ENCODE measurements at regions not wholly inside any gene's neighbourhood (a gene's known extent, or its start where the extent isn't known, plus 50 kb on each side); places are given as distances from the start of the nearest gene placed in this dataset.

DNA sequence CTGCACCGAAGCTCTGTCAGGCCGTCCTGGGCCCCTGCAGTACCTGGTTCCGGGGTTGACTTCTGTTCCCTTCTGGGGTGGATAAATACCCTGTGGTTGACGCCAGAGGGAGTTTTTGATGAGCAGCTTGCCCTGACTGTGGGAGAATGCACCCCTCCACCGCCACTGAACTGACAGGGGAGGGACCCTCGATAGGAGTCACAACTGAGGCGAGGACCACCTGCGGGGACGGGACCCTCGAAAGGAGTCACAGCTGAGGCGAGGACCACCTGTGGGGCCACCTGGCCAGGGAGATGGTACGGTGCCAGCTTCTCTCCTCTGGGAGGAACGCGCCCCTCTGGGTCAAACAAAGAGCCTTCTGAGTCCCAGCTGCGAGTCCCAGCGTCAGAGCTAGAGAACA lies 100.1 kb upstream of the FRMD1 start:
- peaks cover 0 to 6% (median 0%) of the 10 kb centered on the region in 4 donors for H3K4me1 ChIP-seq
- intact Hi-C loops (cut with DNase I; ENCODE audit: low total_unique reads) = no loop called here
- TF ChIP-seq, protein P1, sequence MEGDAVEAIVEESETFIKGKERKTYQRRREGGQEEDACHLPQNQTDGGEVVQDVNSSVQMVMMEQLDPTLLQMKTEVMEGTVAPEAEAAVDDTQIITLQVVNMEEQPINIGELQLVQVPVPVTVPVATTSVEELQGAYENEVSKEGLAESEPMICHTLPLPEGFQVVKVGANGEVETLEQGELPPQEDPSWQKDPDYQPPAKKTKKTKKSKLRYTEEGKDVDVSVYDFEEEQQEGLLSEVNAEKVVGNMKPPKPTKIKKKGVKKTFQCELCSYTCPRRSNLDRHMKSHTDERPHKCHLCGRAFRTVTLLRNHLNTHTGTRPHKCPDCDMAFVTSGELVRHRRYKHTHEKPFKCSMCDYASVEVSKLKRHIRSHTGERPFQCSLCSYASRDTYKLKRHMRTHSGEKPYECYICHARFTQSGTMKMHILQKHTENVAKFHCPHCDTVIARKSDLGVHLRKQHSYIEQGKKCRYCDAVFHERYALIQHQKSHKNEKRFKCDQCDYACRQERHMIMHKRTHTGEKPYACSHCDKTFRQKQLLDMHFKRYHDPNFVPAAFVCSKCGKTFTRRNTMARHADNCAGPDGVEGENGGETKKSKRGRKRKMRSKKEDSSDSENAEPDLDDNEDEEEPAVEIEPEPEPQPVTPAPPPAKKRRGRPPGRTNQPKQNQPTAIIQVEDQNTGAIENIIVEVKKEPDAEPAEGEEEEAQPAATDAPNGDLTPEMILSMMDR (IDR thresholded peaks at IDR 0.05) = no peak
- TF ChIP-seq EP300 (IDR thresholded peaks at IDR 0.05) (no peak), POLR2AphosphoS5 (IDR thresholded peaks at IDR 0.05) (no peak), POLR2A (IDR thresholded peaks at IDR 0.05) (no peak)
- no peak overlapping the region for H3K27ac ChIP-seq
- H3K36me3 ChIP-seq = no peaks in the 10 kb centered on the region
- H3K27me3 ChIP-seq = no peaks in the 10 kb centered on the region
- no peaks in the 10 kb centered on the region for H3K9me3 ChIP-seq
- DNase-seq = no peak
- H3K4me3 ChIP-seq = no peak overlapping the region
- 87 to 93% (median 91%) methylated on average over 15 to 16 of the region's 16 CpGs for WGBS, 5 donors

DNA sequence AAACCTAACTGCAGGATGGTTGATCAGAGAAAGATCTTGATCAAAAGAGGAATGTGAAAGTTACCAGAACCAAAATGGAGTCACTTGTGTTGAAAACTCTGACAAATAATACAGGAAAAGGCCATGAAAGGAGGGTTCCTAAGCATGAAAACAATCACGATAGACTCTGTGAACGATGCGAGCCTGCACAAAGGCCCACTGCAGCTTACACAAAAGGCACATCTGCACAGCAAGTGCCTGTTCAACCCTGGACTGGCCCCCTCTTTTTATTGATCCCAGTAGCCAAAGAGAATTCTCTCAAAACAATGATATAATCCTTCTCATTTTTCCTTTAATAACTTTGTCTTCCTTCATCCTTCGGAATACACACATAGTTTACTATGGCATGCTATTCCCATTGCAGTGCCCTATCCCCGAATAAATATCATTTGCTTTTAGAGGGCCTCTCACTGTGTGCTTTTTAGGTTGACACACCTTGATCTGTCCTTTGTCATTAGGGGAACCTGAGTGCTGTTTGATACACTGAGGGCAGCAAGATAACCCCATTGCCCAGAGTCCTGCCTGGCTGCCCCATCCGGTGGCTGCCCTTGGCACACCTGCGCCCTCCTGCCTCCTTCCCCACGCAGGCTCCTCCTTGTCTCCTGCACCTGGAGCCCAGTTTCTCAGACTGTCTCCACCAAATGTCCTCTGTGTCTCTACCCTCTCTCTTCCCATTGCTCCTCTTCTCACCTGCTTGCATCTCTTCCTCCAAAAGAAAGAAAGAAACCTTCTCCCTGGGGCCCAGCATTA lies 98.3 kb upstream of the FRMD1 start:
- intact Hi-C loops (cut with DNase I; ENCODE audit: low total_unique reads) = no loop called here
- 66 to 76% (median 75%) methylated on average over 8 of the region's 8 CpGs for WGBS, 5 donors

DNA sequence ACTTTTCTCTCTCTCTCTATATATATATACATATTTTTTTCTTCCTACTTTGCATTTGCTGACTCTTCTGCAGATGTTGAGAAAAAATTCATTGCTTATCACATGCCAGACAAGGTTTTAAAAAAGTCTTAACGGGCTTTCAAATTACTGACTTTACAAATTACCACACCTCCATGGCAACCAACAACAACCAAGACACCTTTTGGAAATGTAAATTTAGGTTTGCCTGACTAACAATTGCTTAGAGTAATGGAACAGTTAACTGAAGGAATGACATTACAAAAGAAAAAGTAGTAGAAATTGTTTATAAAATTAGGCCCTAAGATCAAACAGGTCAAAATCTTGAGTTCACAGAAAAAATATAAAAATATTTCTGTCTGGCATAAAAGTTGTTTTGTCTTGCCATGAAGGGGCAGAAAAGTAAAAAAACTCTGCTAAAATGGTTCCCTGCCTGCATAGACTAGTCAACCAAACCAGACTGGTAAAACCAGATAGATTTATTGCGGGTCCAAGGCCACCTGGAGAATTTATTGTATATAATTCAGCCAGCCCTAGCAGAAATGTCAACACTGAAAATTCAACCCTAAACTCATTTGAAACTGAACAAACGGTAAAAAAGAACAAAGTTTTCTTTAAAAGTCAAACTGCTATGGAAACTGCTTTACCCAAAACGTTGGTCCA lies 92.8 kb upstream of the FRMD1 start:
- Histone ChIP-seq H3K4me3 (no peak overlapping the region), H3K36me3 (no peaks in the 10 kb centered on the region), H3K9me3 (no peaks in the 10 kb centered on the region), H3K27ac (no peak overlapping the region), H3K27me3 (no peaks in the 10 kb centered on the region), H3K4me1 (no peaks in the 10 kb centered on the region)
- WGBS, 5 donors = 37 to 59% (median 58%) methylated on average over 4 of the region's 4 CpGs
- intact Hi-C loops (cut with DNase I; ENCODE audit: low total_unique reads) = no loop called here
- no peak for DNase-seq
- no peak for TF ChIP-seq EP300 (IDR thresholded peaks at IDR 0.05)
- no peak for TF ChIP-seq POLR2A (IDR thresholded peaks at IDR 0.05)
- no peak for TF ChIP-seq POLR2AphosphoS5 (IDR thresholded peaks at IDR 0.05)
- TF ChIP-seq, protein P1 (IDR thresholded peaks at IDR 0.05) = no peak

More for the DNA sequence above, 98.3 kb upstream of the FRMD1 start:
- Histone ChIP-seq H3K36me3 (no peaks in the 10 kb centered on the region), H3K4me3 (no peak overlapping the region), H3K27ac (no peak overlapping the region), H3K9me3 (no peaks in the 10 kb centered on the region), H3K4me1 (no peaks in the 10 kb centered on the region), H3K27me3 (no peaks in the 10 kb centered on the region)
- DNase-seq = no peak
- TF ChIP-seq EP300 (IDR thresholded peaks at IDR 0.05) = no peak
- TF ChIP-seq POLR2A (IDR thresholded peaks at IDR 0.05) = no peak
- TF ChIP-seq POLR2AphosphoS5 (IDR thresholded peaks at IDR 0.05) = no peak
- TF ChIP-seq, protein P1 (IDR thresholded peaks at IDR 0.05) = no peak

- Histone ChIP-seq H3K36me3 (no peaks in the 10 kb centered on the region), H3K27me3 (no peaks in the 10 kb centered on the region), H3K9me3 (no peaks in the 10 kb centered on the region), H3K27ac (no peak overlapping the region), H3K4me1 (no peaks in the 10 kb centered on the region), H3K4me3 (no peak overlapping the region)
- TF ChIP-seq POLR2A (IDR thresholded peaks at IDR 0.05) (no peak), POLR2AphosphoS5 (IDR thresholded peaks at IDR 0.05) (no peak), EP300 (IDR thresholded peaks at IDR 0.05) (no peak)
- TF ChIP-seq, protein P1 (IDR thresholded peaks at IDR 0.05) = no peak
- DNase-seq = no peak
- intact Hi-C loops (cut with DNase I; ENCODE audit: low total_unique reads) = no loop called here
- WGBS, 5 donors = 81 to 92% (median 87%) methylated on average over 16 of the region's 16 CpGs
These were observed 92.0 kb upstream of the FRMD1 start for GRCh38 chr6:168170841-168171601.

Measured in stomach (tissue), 8 donors.